B cell (primary cell): ENCODE measurements at regions not wholly inside any gene's neighbourhood (a gene's known extent, or its start where the extent isn't known, plus 50 kb on each side); places are given as distances from the start of the nearest gene placed in this dataset.

Experiments used
- CTCF ChIP-seq: fragments of 200-600 bp; IDR thresholded peaks from one replicate; pipeline ENCODE4 v1.8.0; 2022; ENCODE audit warnings: antibody characterized with exemption, mild to moderate bottlenecking
- EZH2 ChIP-seq: IDR thresholded peaks from 2 replicates; pipeline ENCODE4 v1.6.1; 2012; ENCODE audit warnings: borderline replicate concordance, low read depth, mild to moderate bottlenecking, moderate library complexity, low read length; ENCODE audit not compliant: insufficient read depth, poor library complexity, severe bottlenecking

DNA sequence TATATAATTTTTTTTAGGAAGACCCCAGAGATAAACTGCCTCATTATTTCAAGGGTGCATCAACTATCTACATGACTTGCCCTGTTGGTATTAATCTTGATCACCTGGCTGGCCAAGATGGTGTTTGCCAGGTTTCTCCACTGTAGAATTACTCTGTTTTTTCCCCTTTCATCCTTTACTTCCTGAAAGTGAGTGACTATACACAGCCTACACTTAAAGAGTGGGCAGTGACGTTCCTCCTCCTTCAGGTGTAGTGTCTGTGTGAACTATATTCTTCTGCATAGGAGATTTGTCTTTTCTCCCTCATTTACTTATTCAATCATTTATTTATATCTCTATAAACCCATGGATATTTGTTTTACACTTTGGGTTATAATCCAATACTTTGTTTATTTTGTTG lies 246.7 kb downstream of the IRF8 start:
- TF ChIP-seq EZH2 (no peak), CTCF (no peak)
